Naive B cell (primary cell): ENCODE measurements at regions not wholly inside any gene's neighbourhood (a gene's known extent, or its start where the extent isn't known, plus 50 kb on each side); places are given as distances from the start of the nearest gene placed in this dataset.

Experiments used
- ATAC-seq, 2 donors: fragments of 150-1000 bp; cut with Tn5 transposase; 2 replicates each; pipeline ENCODE4 v1.10.0; 2021; ENCODE audit warnings: low read depth in 2 of 2, mild to moderate bottlenecking in 2 of 2, moderate library complexity in 2 of 2
- DNase-seq: peaks from one replicate; pipeline ENCODE4 v3.0.0; 2022
- H3K27ac Mint-ChIP-seq, 6 donors: one replicate each; pipeline ENCODE4 v1.8.0; 2020 to 2022; ENCODE audit warnings: mild to moderate bottlenecking in 6 of 6, mixed read lengths in 6 of 6, moderate library complexity in 5 of 6, inconsistent platforms in 2 of 6
- H3K27me3 Mint-ChIP-seq, 3 donors: one replicate each; pipeline ENCODE4 v1.8.0; 2021 to 2022; ENCODE audit warnings: mixed read lengths in 3 of 3, mild to moderate bottlenecking in 1 of 3
- H3K36me3 Mint-ChIP-seq, 2 donors: one replicate each; pipeline ENCODE4 v1.8.0; 2020 to 2022; ENCODE audit warnings: mixed read lengths in 2 of 2, inconsistent platforms in 1 of 2, mild to moderate bottlenecking in 1 of 2
- H3K4me1 Mint-ChIP-seq, 3 donors: one replicate each; pipeline ENCODE4 v1.8.0; 2020 to 2022; ENCODE audit warnings: mixed read lengths in 3 of 3, inconsistent platforms in 1 of 3, mild to moderate bottlenecking in 1 of 3, moderate library complexity in 1 of 3
- H3K4me3 Mint-ChIP-seq, 8 donors: one replicate each; pipeline ENCODE4 v1.8.0; 2020 to 2022; ENCODE audit warnings: mild to moderate bottlenecking in 8 of 8, mixed read lengths in 8 of 8, moderate library complexity in 8 of 8, inconsistent platforms in 2 of 8
- H3K9me3 Mint-ChIP-seq, 7 donors: one replicate each; pipeline ENCODE4 v1.8.0; 2020 to 2022; ENCODE audit warnings: mixed read lengths in 7 of 7, mild to moderate bottlenecking in 5 of 7, inconsistent platforms in 2 of 7, moderate library complexity in 1 of 7

DNA sequence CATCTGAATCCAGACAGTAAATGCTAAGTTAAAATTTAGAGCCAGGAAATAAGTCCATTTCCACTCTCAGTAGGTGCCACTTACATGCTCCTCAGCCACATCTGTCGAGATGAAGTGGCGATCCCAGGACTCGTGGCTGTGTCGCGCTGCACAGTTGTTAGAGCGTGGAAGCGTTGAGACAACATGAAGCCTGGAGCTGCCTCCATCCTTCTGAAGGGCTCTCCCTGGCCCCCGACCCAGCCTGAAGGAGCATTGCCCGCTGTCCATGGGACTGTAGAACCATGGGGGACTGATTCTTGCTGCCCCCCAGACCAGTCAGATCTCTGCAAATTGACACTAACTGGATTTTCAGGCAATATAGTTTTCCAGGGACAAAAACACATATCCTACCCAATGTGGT is 58.9 kb downstream of the IRX1 start:
- no peaks in the 10 kb centered on the region for H3K27me3 Mint-ChIP-seq
- ATAC-seq = no peak
- H3K27ac Mint-ChIP-seq = no peak overlapping the region
- peaks cover 0 to 5% (median 3%) of the 10 kb centered on the region in 7 donors for H3K9me3 Mint-ChIP-seq
- H3K36me3 Mint-ChIP-seq = no peaks in the 10 kb centered on the region
- no peak for DNase-seq
- no peaks in the 10 kb centered on the region for H3K4me1 Mint-ChIP-seq
- H3K4me3 Mint-ChIP-seq = no peak overlapping the region

DNA sequence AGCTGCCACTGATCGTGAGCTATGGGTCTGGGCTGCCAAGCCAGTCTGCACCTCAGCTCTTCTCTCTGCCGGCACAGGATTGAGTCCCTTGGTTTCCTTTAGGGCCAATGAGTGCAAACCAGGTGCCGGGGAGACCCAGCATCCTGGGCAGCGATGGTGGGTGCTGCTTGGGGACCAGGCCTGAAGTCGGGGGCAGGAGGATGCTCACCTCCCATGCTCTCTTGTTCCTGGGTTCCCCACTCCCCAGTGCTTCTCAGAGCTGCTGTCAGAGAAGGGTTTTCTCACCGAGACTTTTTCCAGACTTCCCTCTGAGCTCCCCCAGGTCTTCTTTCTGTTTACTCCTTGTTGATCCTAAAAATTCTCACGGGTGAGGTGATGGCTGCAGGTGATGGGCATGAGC is 61.2 kb downstream of the IRX1 start:
- no peak overlapping the region for H3K4me3 Mint-ChIP-seq
- peaks cover 0 to 5% (median 3%) of the 10 kb centered on the region in 7 donors for H3K9me3 Mint-ChIP-seq
- H3K36me3 Mint-ChIP-seq = no peaks in the 10 kb centered on the region
- H3K4me1 Mint-ChIP-seq = no peaks in the 10 kb centered on the region
- DNase-seq (no peak), ATAC-seq (no peak)
- H3K27me3 Mint-ChIP-seq = no peaks in the 10 kb centered on the region
- no peak overlapping the region for H3K27ac Mint-ChIP-seq

DNA sequence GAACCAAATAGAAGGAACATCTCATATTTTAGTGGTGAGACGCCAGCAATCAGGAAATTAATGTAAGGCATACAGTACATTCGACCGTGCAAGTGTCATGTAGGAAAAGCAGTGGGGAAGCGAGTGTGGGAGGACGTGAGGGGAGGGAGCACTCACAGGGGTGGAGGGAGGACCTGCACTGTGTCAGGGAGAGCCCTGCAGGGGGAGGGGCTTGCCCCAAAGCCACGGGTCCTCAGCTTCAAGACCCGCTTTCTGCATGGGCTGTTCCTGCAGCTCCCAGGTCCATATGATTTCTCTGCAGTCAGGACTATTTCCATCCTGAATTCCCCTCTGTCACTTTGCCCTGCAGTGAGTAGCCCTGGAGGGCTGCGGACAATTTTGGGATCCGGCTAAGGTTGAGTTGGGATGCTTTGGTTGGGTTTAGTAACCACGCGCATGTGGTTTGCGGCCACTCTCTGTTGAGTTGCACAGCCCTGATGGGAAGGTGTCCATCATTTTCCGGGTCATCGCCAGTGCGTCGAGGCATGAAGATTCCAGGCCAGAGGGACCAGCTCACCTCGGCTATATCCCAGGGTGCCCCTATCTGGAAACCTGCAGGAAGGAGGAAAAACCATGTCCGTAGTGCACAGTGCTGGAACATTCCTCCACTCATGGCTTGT is 61.9 kb downstream of the IRX1 start:
- H3K27me3 Mint-ChIP-seq = no peaks in the 10 kb centered on the region
- peaks cover 0 to 5% (median 3%) of the 10 kb centered on the region in 7 donors for H3K9me3 Mint-ChIP-seq
- no peaks in the 10 kb centered on the region for H3K36me3 Mint-ChIP-seq
- no peak for DNase-seq
- H3K4me1 Mint-ChIP-seq = no peaks in the 10 kb centered on the region
- no peak for ATAC-seq
- H3K27ac Mint-ChIP-seq = no peak overlapping the region
- H3K4me3 Mint-ChIP-seq = no peak overlapping the region

DNA sequence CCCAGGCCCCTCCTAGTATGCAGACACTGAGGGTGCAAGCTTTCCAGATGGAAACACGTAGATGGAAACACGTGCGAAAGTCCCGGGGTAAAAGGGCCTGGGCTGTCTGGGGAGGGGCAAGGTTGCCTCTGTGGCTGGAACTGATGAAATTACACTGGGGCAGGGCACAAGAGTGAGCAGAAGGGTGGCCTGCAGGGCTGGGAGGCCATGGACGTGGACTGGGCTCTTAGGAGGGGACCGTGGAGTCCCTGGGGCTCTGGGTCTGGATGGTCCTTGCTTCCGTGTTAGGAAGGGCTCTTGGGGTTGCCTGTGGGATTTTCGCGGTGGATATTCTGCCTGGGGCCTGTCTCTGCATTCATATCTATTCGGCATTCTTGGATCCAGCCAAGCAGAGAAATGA is 63.3 kb downstream of the IRX1 start:
- Mint-ChIP-seq H3K4me1 (no peaks in the 10 kb centered on the region), H3K4me3 (no peak overlapping the region), H3K36me3 (no peaks in the 10 kb centered on the region), H3K9me3 (peaks cover 0 to 7% (median 3%) of the 10 kb centered on the region in 7 donors), H3K27ac (no peak overlapping the region), H3K27me3 (no peaks in the 10 kb centered on the region)
- ATAC-seq (no peak), DNase-seq (no peak)

DNA sequence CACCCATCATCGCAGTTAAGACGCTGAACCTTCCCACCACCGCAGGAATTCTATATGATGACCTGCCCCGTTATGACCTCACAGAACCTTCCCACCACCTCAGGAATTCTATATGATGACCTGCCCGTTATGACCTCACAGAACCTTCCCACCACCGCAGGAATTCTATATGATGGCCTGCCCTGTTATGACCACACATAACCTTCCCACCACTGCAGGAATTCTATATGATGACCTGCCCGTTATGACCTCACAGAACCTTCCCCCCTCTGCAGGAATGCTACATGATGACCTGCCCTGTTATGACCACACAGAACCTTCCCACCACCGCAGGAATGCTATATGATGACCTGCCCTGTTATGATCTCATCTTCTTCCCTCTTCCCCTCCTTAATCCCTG is 64.3 kb downstream of the IRX1 start:
- no peaks in the 10 kb centered on the region for H3K36me3 Mint-ChIP-seq
- no peaks in the 10 kb centered on the region for H3K4me1 Mint-ChIP-seq
- DNase-seq (no peak), ATAC-seq (no peak)
- H3K9me3 Mint-ChIP-seq = peaks cover 0 to 9% (median 3%) of the 10 kb centered on the region in 7 donors
- no peak overlapping the region for H3K4me3 Mint-ChIP-seq
- H3K27me3 Mint-ChIP-seq = no peaks in the 10 kb centered on the region
- H3K27ac Mint-ChIP-seq = no peak overlapping the region

DNA sequence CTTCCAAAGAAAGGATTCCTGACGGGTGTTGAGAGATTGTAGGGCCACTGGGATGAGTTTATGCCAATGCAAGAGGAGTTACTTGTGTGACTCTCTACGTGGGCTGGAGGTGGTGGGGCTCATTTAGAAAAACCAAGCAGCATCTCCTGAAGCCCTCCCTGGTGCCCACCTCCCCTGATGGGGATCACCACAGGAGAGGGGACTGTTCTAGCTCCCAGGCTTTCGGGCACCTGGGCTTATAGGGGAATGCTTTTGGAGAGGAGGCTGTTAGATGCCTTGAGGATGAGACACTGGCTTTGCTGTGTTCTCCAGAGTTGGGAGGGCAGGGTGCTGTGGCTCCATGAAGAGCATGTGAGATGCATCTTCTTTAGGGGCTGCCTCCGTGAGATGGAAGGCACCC is 65.0 kb downstream of the IRX1 start:
- H3K4me3 Mint-ChIP-seq = no peak overlapping the region

DNA sequence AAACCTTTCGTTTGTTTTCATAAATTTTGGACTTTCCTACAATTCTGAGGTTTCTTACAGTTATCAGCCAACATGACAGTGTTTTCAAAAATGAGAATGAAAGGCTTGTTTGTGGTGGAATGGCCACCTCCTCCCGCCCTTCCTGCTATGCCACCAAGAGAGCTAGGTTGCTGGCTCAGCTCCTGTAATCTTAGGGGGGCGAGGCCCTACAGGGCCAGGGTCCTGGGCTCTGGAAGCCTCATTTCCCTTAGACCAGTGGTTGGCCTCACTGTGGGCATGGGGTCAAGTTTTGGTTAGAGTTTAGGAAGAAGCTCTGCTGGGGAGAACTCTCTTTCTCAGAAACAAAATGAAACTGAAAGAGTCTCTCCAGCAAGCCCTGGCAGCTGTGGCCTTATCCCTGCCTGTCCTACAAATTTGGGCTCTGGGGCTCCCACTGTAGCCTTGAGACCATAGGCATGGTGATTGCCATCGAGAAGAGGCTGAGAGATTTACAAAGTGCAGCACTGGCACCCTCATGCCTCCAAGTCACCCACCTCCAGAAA is 66.2 kb downstream of the IRX1 start:
- H3K27me3 Mint-ChIP-seq = no peaks in the 10 kb centered on the region
- no peaks in the 10 kb centered on the region for H3K4me1 Mint-ChIP-seq
- H3K4me3 Mint-ChIP-seq = no peak overlapping the region
- DNase-seq (no peak), ATAC-seq (no peak)
- H3K36me3 Mint-ChIP-seq = no peaks in the 10 kb centered on the region
- peaks cover 0 to 12% (median 3%) of the 10 kb centered on the region in 7 donors for H3K9me3 Mint-ChIP-seq
- no peak overlapping the region for H3K27ac Mint-ChIP-seq

More for the DNA sequence above, 65.0 kb downstream of the IRX1 start:
- H3K27ac Mint-ChIP-seq = no peak overlapping the region
- ATAC-seq (no peak), DNase-seq (no peak)
- no peaks in the 10 kb centered on the region for H3K36me3 Mint-ChIP-seq
- peaks cover 0 to 12% (median 3%) of the 10 kb centered on the region in 7 donors for H3K9me3 Mint-ChIP-seq
- H3K27me3 Mint-ChIP-seq = no peaks in the 10 kb centered on the region
- no peaks in the 10 kb centered on the region for H3K4me1 Mint-ChIP-seq

DNA sequence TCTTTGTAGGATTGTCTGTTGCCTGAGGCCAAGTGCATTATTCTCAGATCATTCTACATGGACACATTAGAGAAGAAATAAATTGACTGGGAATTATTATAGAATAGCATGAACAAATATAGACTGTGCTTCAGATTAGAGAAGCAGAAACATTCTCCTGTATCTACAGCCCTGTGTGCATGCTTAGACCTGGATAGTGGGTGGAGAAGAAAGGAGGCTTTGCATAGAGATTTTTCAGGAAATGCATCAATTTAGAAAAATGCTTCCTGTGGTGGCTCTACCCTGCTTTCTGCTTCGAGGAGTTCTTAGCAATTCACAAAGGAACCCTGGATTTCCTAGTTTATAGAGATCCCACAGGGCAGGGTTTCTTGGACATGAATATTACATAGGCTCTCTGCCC is 66.7 kb downstream of the IRX1 start:
- H3K36me3 Mint-ChIP-seq = no peaks in the 10 kb centered on the region
- no peak for ATAC-seq
- DNase-seq = no peak
- H3K27me3 Mint-ChIP-seq = no peaks in the 10 kb centered on the region
- H3K4me3 Mint-ChIP-seq = no peak overlapping the region
- H3K9me3 Mint-ChIP-seq = peaks cover 0 to 12% (median 4%) of the 10 kb centered on the region in 7 donors
- no peaks in the 10 kb centered on the region for H3K4me1 Mint-ChIP-seq
- H3K27ac Mint-ChIP-seq = no peak overlapping the region

DNA sequence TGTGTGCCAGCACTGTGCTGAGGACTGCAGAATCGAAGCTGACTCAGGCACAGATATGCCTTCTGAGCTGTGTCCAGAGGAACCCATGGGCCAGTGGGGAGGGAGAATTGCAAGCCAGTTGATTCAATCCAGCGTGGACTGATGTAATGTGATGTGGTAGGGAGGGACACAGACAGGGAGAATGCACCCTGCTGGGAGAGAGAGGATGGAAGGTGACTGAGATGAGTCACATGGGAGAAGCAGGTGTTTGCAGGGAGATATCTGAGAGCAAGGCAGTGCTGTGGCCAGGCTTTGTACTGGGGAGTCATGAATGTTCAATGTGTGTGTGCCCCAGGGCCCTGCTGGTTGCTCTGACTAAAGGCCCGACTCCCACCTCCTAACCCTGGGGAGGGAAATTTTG is 75.7 kb downstream of the IRX1 start:
- peaks cover 0 to 21% (median 3%) of the 10 kb centered on the region in 7 donors for H3K9me3 Mint-ChIP-seq
- H3K4me3 Mint-ChIP-seq = no peak overlapping the region
- H3K36me3 Mint-ChIP-seq = no peaks in the 10 kb centered on the region
- H3K4me1 Mint-ChIP-seq = no peaks in the 10 kb centered on the region
- no peak for DNase-seq
- no peak overlapping the region for H3K27ac Mint-ChIP-seq
- H3K27me3 Mint-ChIP-seq = peaks cover 0 to 3% (median 0%) of the 10 kb centered on the region in 3 donors
- ATAC-seq = no peak

DNA sequence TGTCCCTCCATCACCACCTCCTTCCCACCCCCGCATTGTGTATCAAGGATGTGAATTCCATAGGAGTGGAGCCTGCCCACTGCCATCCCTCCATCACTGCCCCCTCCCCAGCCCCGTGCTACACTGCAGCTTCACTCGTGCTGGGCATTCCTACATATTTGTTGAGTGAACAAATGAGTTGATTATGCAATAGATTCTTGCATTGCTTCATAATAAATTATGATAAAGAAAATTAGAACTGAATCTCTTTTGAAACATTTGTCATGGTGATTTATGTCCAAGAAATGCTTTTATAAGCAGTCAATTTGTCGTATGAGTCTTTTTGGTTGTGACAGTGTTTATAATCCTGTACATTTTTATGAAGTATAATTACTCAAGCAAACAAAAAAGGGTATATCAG is 83.2 kb downstream of the IRX1 start:
- H3K36me3 Mint-ChIP-seq = no peaks in the 10 kb centered on the region
- no peak overlapping the region for H3K4me3 Mint-ChIP-seq
- no peak for ATAC-seq
- no peak for DNase-seq
- peaks cover 0 to 2% (median 0%) of the 10 kb centered on the region in 3 donors for H3K27me3 Mint-ChIP-seq
- H3K4me1 Mint-ChIP-seq = no peaks in the 10 kb centered on the region
- peaks cover 0 to 10% (median 3%) of the 10 kb centered on the region in 7 donors for H3K9me3 Mint-ChIP-seq
- peak overlapping the region in 1 of 6 donors; percentile 60 for H3K27ac Mint-ChIP-seq

DNA sequence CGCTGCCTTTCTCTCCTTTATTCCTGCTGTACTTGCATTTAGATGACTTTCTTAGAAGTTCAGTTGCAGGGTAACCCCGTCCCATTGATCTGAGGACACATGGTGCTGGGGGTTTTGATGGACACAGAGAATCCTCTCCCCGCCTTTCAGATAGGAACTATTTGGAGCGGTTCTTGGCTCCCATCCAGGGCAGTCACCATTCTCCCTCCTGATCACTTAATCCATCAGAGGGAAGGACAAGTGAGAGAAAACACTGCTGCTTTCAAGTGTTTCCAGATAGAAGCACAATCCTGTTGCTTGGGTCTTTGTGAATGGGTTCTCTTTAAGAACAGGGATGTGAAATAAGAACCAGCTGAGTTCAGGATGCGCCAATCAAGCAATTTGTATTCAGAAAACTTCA is 85.2 kb downstream of the IRX1 start:
- Mint-ChIP-seq H3K4me1 (no peaks in the 10 kb centered on the region), H3K9me3 (peaks cover 0 to 15% (median 3%) of the 10 kb centered on the region in 7 donors), H3K27me3 (no peaks in the 10 kb centered on the region), H3K36me3 (no peaks in the 10 kb centered on the region), H3K4me3 (no peak overlapping the region), H3K27ac (no peak overlapping the region)
- ATAC-seq (no peak), DNase-seq (no peak)

DNA sequence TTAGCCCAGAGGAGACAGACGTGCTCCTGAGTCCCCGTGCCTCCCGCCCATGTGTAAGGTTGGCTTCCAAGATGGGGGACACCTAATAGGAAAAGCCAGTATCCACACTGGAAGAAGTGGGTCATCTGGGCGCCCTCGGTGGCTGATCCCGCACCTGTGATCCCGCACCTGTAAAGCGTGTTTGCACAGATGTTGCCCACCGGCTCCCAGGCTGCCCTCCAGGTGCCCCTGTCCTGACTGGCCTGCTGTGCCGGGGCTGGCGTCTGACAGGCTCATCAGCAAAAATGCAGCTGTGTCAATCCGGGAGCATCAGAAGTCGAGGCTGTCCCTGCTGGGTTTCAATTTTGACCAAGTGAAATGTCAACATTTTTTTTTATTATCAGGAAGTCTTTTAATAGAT is 88.5 kb downstream of the IRX1 start:
- ATAC-seq (no peak), DNase-seq (no peak)
- Mint-ChIP-seq H3K9me3 (peaks cover 0 to 15% (median 3%) of the 10 kb centered on the region in 7 donors), H3K27me3 (no peaks in the 10 kb centered on the region), H3K4me3 (no peak overlapping the region), H3K27ac (no peak overlapping the region), H3K4me1 (no peaks in the 10 kb centered on the region), H3K36me3 (no peaks in the 10 kb centered on the region)

DNA sequence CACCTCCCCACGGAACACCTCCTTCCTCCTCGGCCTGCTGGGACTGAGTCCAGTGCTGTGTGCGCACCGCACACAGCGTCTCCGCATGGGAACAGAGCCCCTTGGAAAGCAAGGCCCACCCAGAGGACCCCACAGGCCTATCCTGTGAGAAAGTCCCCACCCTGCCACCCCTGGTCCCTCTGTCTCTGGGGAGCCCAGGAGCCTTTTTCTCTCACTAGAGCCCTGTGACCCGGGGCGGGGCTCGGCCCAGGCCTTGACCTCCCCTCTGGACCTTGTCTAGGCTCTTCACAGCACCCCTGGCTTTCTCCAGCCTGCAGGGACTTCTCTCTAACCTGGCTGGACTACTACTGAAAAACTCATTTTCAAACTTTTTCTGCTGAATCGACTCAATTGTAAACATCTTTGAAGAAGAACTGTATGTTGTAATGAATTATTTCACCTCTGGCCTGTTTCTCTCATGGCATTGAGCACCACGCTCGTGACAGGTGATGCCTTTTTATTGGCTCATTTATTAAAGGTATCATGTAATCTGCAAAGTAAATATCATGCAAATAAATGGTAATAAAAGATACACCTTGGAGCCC is 89.2 kb downstream of the IRX1 start:
- ATAC-seq (no peak), DNase-seq (no peak)
- H3K27ac Mint-ChIP-seq = peak overlapping the region in 1 of 6 donors; percentile 57
- no peaks in the 10 kb centered on the region for H3K36me3 Mint-ChIP-seq
- no peak overlapping the region for H3K4me3 Mint-ChIP-seq
- H3K4me1 Mint-ChIP-seq = no peaks in the 10 kb centered on the region
- H3K27me3 Mint-ChIP-seq = no peaks in the 10 kb centered on the region
- peaks cover 0 to 12% (median 2%) of the 10 kb centered on the region in 7 donors for H3K9me3 Mint-ChIP-seq

DNA sequence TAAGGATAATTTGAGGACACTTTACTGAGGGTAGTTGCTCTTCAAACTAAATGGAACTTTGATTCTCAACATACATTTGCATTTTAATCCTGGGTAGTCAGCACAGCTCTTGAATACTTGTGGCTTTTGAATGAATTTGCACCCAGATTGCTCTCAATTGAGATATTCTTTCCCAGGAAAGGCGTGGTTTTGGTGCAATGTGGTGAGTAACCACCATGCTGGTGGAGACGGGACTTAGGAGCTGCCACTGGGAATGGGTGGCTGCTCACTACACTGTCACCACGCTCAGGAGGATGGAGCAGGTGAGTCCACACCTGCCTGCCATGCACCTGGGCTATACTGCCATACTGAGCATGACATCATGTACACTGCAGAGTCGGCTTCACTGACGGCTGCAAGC is 99.2 kb downstream of the IRX1 start:
- ATAC-seq = no peak
- H3K27ac Mint-ChIP-seq = no peak overlapping the region

More for the DNA sequence above, 99.2 kb downstream of the IRX1 start:
- DNase-seq = no peak
- H3K36me3 Mint-ChIP-seq = no peaks in the 10 kb centered on the region
- peaks cover 0 to 3% (median 0%) of the 10 kb centered on the region in 3 donors for H3K27me3 Mint-ChIP-seq
- H3K4me3 Mint-ChIP-seq = no peak overlapping the region
- H3K4me1 Mint-ChIP-seq = no peaks in the 10 kb centered on the region
- peaks cover 0 to 8% (median 4%) of the 10 kb centered on the region in 7 donors for H3K9me3 Mint-ChIP-seq
